ENCODE measurements at regions not wholly inside any gene's neighbourhood (a gene's known extent, or its start where the extent isn't known, plus 50 kb on each side); places are given as distances from the start of the nearest gene placed in this dataset.

DNA sequence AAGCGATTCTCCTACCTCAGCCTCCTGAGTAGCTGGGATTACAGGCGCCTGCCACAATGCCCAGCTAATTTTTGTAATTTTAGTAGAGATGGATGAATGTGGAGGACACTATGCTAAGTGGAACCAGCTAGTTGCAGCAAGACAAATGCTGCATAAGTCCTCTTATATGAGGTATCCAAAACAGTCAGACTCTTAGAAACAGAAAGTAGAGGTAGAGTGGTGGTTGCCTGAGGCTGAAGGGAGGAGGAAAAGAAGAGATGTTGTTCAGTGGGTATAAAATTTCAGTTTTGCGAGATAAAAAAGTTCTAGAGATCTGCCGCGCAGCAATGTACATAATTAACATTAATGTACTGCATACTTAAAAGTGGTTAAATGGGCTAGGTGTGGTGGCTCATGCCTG, 145.3 kb upstream of the SPRED2 start:
- TF ChIP-seq, protein P1, sequence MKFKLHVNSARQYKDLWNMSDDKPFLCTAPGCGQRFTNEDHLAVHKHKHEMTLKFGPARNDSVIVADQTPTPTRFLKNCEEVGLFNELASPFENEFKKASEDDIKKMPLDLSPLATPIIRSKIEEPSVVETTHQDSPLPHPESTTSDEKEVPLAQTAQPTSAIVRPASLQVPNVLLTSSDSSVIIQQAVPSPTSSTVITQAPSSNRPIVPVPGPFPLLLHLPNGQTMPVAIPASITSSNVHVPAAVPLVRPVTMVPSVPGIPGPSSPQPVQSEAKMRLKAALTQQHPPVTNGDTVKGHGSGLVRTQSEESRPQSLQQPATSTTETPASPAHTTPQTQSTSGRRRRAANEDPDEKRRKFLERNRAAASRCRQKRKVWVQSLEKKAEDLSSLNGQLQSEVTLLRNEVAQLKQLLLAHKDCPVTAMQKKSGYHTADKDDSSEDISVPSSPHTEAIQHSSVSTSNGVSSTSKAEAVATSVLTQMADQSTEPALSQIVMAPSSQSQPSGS (IDR thresholded peaks at IDR 0.05; ENCODE audit: low read length), result no peak
- TF ChIP-seq, protein P2, sequence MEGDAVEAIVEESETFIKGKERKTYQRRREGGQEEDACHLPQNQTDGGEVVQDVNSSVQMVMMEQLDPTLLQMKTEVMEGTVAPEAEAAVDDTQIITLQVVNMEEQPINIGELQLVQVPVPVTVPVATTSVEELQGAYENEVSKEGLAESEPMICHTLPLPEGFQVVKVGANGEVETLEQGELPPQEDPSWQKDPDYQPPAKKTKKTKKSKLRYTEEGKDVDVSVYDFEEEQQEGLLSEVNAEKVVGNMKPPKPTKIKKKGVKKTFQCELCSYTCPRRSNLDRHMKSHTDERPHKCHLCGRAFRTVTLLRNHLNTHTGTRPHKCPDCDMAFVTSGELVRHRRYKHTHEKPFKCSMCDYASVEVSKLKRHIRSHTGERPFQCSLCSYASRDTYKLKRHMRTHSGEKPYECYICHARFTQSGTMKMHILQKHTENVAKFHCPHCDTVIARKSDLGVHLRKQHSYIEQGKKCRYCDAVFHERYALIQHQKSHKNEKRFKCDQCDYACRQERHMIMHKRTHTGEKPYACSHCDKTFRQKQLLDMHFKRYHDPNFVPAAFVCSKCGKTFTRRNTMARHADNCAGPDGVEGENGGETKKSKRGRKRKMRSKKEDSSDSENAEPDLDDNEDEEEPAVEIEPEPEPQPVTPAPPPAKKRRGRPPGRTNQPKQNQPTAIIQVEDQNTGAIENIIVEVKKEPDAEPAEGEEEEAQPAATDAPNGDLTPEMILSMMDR (IDR thresholded peaks at IDR 0.05; ENCODE audit: control extremely low read depth in 1 of 3, insufficient read depth in 1 of 3, low read depth in 1 of 3, low read length in 3 of 3), result no peak
- TF ChIP-seq EP300 (IDR thresholded peaks at IDR 0.05; ENCODE audit: borderline replicate concordance in 1 of 2, low read depth in 2 of 2, low read length in 2 of 2), result no peak
